GM21786 (cell line): ENCODE measurements at regions not wholly inside any gene's neighbourhood (a gene's known extent, or its start where the extent isn't known, plus 50 kb on each side); places are given as distances from the start of the nearest gene placed in this dataset.
"Not testable (repeated sequence)": the region's sequence is repeated elsewhere in the genome, so short reads cannot be mapped to it uniquely, and the experiment has no call there.

Experiments
- ATAC-seq: cut with Tn5 transposase; IDR thresholded peaks from one replicate; pipeline ENCODE4 v1.9.1; 2021; ENCODE audit not compliant: unreplicated experiment

GRCh38 chr22:48920776-48921241 lies 906.9 kb downstream of the BRD1 start:
- ATAC-seq = no peak

- ATAC-seq = no peak
Observed at GRCh38 chr22:48919851-48920589, 907.7 kb downstream of the BRD1 start.

- no peak for ATAC-seq
Observed at GRCh38 chr22:48919187-48919590, 908.5 kb downstream of the BRD1 start.

- ATAC-seq = no peak
Observed at GRCh38 chr22:48918585-48919186, 909.0 kb downstream of the BRD1 start.

GRCh38 chr22:48912356-48913066 lies 915.2 kb downstream of the BRD1 start:
- not testable (repeated sequence) for ATAC-seq

GRCh38 chr22:48911647-48912046 lies 916.0 kb downstream of the BRD1 start:
- not testable (repeated sequence) for ATAC-seq

- ATAC-seq = not testable (repeated sequence)
Observed at GRCh38 chr22:48911067-48911466, 916.6 kb downstream of the BRD1 start.

- ATAC-seq = no peak
Observed at GRCh38 chr22:48908547-48908946, 919.1 kb downstream of the BRD1 start.

GRCh38 chr22:48907591-48907990 lies 920.1 kb downstream of the BRD1 start:
- no peak for ATAC-seq

GRCh38 chr22:48906216-48906835 lies 921.3 kb downstream of the BRD1 start:
- ATAC-seq = no peak

GRCh38 chr22:48905206-48905975 lies 922.3 kb downstream of the BRD1 start:
- no peak for ATAC-seq

- no peak for ATAC-seq
Observed at GRCh38 chr22:48902983-48903650, 924.6 kb downstream of the BRD1 start.

- no peak for ATAC-seq
Observed at GRCh38 chr22:48902001-48902869, 925.4 kb downstream of the BRD1 start.

- ATAC-seq = no peak
Observed at GRCh38 chr22:48901324-48901723, 926.3 kb downstream of the BRD1 start.

- no peak for ATAC-seq
Observed at GRCh38 chr22:48900626-48901025, 927.0 kb downstream of the BRD1 start.

GRCh38 chr22:48900327-48900597 lies 927.4 kb downstream of the BRD1 start:
- ATAC-seq = no peak

- ATAC-seq = no peak
Observed at GRCh38 chr22:48899523-48900326, 927.9 kb downstream of the BRD1 start.

GRCh38 chr22:48898524-48899250 lies 929.0 kb downstream of the BRD1 start:
- no peak for ATAC-seq
